Esophagus squamous epithelium (tissue), 4 donors: ENCODE measurements at regions not wholly inside any gene's neighbourhood (a gene's known extent, or its start where the extent isn't known, plus 50 kb on each side); places are given as distances from the start of the nearest gene placed in this dataset.

Experiments
- POLR2A ChIP-seq, 4 donors: fragments of 450-650 bp; IDR thresholded peaks; one replicate each; pipeline ENCODE4 v1.6.1; 2017; ENCODE audit warnings: antibody characterized with exemption in 4 of 4, mild to moderate bottlenecking in 4 of 4, moderate library complexity in 3 of 4
- TF ChIP-seq, protein P1 (sequence below), 6 experiments: fragments of 450-650 bp in 4 of 6; fragments of 200-600 bp in 2 of 6; sonication (generic) in 2 of 6; IDR thresholded peaks; one replicate each; pipeline ENCODE4 v1.5.1; 2016 to 2019; ENCODE audit warnings: antibody characterized with exemption in 6 of 6, mild to moderate bottlenecking in 4 of 6, moderate library complexity in 4 of 6

DNA sequence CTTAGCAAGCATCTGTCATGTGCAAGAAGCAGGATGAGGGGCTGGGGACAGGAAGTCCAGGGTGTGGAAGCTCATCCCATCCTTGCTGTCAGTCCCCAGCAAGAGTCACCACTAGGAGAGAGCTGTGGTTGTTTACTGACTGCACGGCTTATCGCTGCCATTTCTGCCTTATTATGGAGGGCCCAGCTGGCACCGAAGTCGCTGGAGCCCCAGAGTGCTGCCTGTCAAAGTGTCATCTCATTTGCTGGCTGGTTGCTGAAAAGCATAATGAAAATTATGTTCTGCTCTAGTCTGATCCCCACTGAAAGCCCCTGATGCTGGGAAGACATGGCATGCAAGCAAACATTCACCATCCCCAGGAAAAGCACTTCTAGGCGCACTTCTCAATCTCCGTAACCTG is 642.7 kb downstream of the NPHP4 start:
- TF ChIP-seq, protein P1, sequence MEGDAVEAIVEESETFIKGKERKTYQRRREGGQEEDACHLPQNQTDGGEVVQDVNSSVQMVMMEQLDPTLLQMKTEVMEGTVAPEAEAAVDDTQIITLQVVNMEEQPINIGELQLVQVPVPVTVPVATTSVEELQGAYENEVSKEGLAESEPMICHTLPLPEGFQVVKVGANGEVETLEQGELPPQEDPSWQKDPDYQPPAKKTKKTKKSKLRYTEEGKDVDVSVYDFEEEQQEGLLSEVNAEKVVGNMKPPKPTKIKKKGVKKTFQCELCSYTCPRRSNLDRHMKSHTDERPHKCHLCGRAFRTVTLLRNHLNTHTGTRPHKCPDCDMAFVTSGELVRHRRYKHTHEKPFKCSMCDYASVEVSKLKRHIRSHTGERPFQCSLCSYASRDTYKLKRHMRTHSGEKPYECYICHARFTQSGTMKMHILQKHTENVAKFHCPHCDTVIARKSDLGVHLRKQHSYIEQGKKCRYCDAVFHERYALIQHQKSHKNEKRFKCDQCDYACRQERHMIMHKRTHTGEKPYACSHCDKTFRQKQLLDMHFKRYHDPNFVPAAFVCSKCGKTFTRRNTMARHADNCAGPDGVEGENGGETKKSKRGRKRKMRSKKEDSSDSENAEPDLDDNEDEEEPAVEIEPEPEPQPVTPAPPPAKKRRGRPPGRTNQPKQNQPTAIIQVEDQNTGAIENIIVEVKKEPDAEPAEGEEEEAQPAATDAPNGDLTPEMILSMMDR (IDR thresholded peaks at IDR 0.05) = no peak
- TF ChIP-seq POLR2A (IDR thresholded peaks at IDR 0.05) = no peak
